ENCODE measurements at regions not wholly inside any gene's neighbourhood (a gene's known extent, or its start where the extent isn't known, plus 50 kb on each side); places are given as distances from the start of the nearest gene placed in this dataset.

GRCh38 chr20:22678678-22679077, 94.3 kb upstream of the FOXA2 start:
- DNase-seq (ENCODE audit: low read depth, low spot score) (no peak), FAIRE-seq (no peak)
- ChIA-PET POLR2A (no interaction called here), CTCF (interaction anchor here (1.2 kb wide), 1 partner anchor 344 kb away, joined by 5 read pairs; no protein-coding TSS in a partner anchor)
- no peak overlapping the region for H3K27ac ChIP-seq (ENCODE audit: insufficient read depth, low read depth, low read length)
- H3K4me3 ChIP-seq (replicated peaks in 1 of 3; ENCODE audit: insufficient read depth in 1 of 3, low read depth in 1 of 3, low read length in 3 of 3): no peak overlapping the region
- no peaks in the 10 kb centered on the region for H3K36me3 ChIP-seq (ENCODE audit: control insufficient read depth in 2 of 2, extremely low read depth in 1 of 2, insufficient read depth in 2 of 2, low read length in 2 of 2)
- dilution Hi-C loops (cut with MboI; ENCODE audit: extremely low pct_ligation_motif_present, low sequenced_read_pairs) (loop anchor here (25.0 kb wide), 1 partner anchor 341 kb away; no protein-coding TSS in a partner anchor), intact Hi-C loops (cut with micrococcal nuclease) (no loop called here)
- H3K27me3 ChIP-seq (ENCODE audit: control insufficient read depth in 2 of 2, insufficient read depth in 2 of 2, low read length in 2 of 2): peaks cover 10 to 11% of the 10 kb centered on the region in 2 experiments
- no peaks in the 10 kb centered on the region for H3K79me2 ChIP-seq (ENCODE audit: control insufficient read depth, insufficient read depth, low read length)
- no peak overlapping the region for H2AFZ ChIP-seq (ENCODE audit: low read depth, low read length)
- H3K4me1 ChIP-seq (ENCODE audit: control insufficient read depth, extremely low read depth, insufficient read depth, low read length): no peaks in the 10 kb centered on the region
- H3K4me2 ChIP-seq (ENCODE audit: insufficient read depth, low read length): no peak overlapping the region
- BruUV-seq (replicated peaks): no TSS peak
- H3K9me3 ChIP-seq (replicated peaks; ENCODE audit: control insufficient read depth, insufficient read depth, low read length): no peaks in the 10 kb centered on the region
- TF ChIP-seq MYC (IDR thresholded peaks at IDR 0.05; ENCODE audit: low read depth, low read length) (no peak), CTCF (IDR thresholded peaks at IDR 0.05; ENCODE audit: extremely low read depth in 1 of 2, insufficient read depth in 1 of 2, low read depth in 1 of 2, low read length in 2 of 2) (no peak), EZH2 (IDR thresholded peaks at IDR 0.05; ENCODE audit: borderline replicate concordance, low read depth, low read length, severe bottlenecking) (no peak), POLR2AphosphoS5 (IDR thresholded peaks at IDR 0.05; ENCODE audit: insufficient read depth, low read depth, low read length) (no peak), MAX (IDR thresholded peaks at IDR 0.05; ENCODE audit: insufficient read depth, insufficient read length) (no peak), JUN (IDR thresholded peaks at IDR 0.05; ENCODE audit: borderline replicate concordance, insufficient read depth, insufficient read length, low read depth) (no peak), FOS (IDR thresholded peaks at IDR 0.05; ENCODE audit: borderline replicate concordance, insufficient read depth, low read length) (no peak), POLR2A (IDR thresholded peaks at IDR 0.05; ENCODE audit: low read depth, low read length) (no peak), GATA2 (IDR thresholded peaks at IDR 0.05; ENCODE audit: insufficient read depth, insufficient read length, low read depth, low read length) (no peak)
- H4K20me1 ChIP-seq (replicated peaks; ENCODE audit: control insufficient read depth, extremely low read depth, insufficient read depth, low read length): no peaks in the 10 kb centered on the region
- no peaks in the 10 kb centered on the region for H3K9me1 ChIP-seq (replicated peaks; ENCODE audit: control insufficient read depth, extremely low read depth, insufficient read depth, low read length)
- no peak overlapping the region for H3K9ac ChIP-seq (replicated peaks; ENCODE audit: extremely low read depth, insufficient read depth, low read length)

Measured in endothelial cell of umbilical vein (primary cell).